ENCODE measurements at regions not wholly inside any gene's neighbourhood (a gene's known extent, or its start where the extent isn't known, plus 50 kb on each side); places are given as distances from the start of the nearest gene placed in this dataset.

GRCh38 chr16:61530697-61531096 lies 505.5 kb downstream of the CDH8 start:
- no peak for DNase-seq
- TF ChIP-seq POLR2A (IDR thresholded peaks at IDR 0.05) (no peak), CTCF (IDR thresholded peaks at IDR 0.05) (no peak)
- Histone ChIP-seq H3K4me3 (no peak overlapping the region), H3K9me3 (no peaks in the 10 kb centered on the region), H3K36me3 (no peaks in the 10 kb centered on the region), H3K27me3 (no peaks in the 10 kb centered on the region), H3K4me1 (no peaks in the 10 kb centered on the region), H3K27ac (no peak overlapping the region)
- intact Hi-C loops (cut with DNase I; ENCODE audit: low total_unique reads), result no loop called here

- Histone ChIP-seq H3K4me1 (no peaks in the 10 kb centered on the region), H3K27ac (no peak overlapping the region), H3K27me3 (no peaks in the 10 kb centered on the region), H3K36me3 (no peaks in the 10 kb centered on the region), H3K4me3 (no peak overlapping the region), H3K9me3 (no peaks in the 10 kb centered on the region)
- TF ChIP-seq CTCF (IDR thresholded peaks at IDR 0.05) (no peak), POLR2A (IDR thresholded peaks at IDR 0.05) (no peak)
- intact Hi-C loops (cut with DNase I; ENCODE audit: low total_unique reads), result no loop called here
- no peak for DNase-seq
These were observed 535.4 kb downstream of the CDH8 start for GRCh38 chr16:61500851-61501250.

- no peaks in the 10 kb centered on the region for H3K36me3 ChIP-seq
- no peak for DNase-seq
- intact Hi-C loops (cut with DNase I; ENCODE audit: low total_unique reads), result no loop called here
These were observed 556.0 kb downstream of the CDH8 start for GRCh38 chr16:61480250-61480649.

GRCh38 chr16:61471737-61472136 lies 564.5 kb downstream of the CDH8 start:
- no peaks in the 10 kb centered on the region for H3K36me3 ChIP-seq
- no peaks in the 10 kb centered on the region for H3K27me3 ChIP-seq
- DNase-seq, result no peak
- no peaks in the 10 kb centered on the region for H3K4me1 ChIP-seq
- H3K27ac ChIP-seq, result no peak overlapping the region
- intact Hi-C loops (cut with DNase I; ENCODE audit: low total_unique reads), result no loop called here
- no peaks in the 10 kb centered on the region for H3K9me3 ChIP-seq
- H3K4me3 ChIP-seq, result no peak overlapping the region
- TF ChIP-seq POLR2A (IDR thresholded peaks at IDR 0.05), result no peak
- no peak for TF ChIP-seq CTCF (IDR thresholded peaks at IDR 0.05)

More at GRCh38 chr16:61480250-61480649, 556.0 kb downstream of the CDH8 start:
- Histone ChIP-seq H3K4me1 (no peaks in the 10 kb centered on the region), H3K27me3 (no peaks in the 10 kb centered on the region), H3K4me3 (no peak overlapping the region), H3K9me3 (no peaks in the 10 kb centered on the region), H3K27ac (no peak overlapping the region)
- TF ChIP-seq CTCF (IDR thresholded peaks at IDR 0.05) (no peak), POLR2A (IDR thresholded peaks at IDR 0.05) (no peak)

- no peak for DNase-seq
- TF ChIP-seq POLR2A (IDR thresholded peaks at IDR 0.05) (no peak), CTCF (IDR thresholded peaks at IDR 0.05) (no peak)
- intact Hi-C loops (cut with DNase I; ENCODE audit: low total_unique reads), result no loop called here
These were observed 565.2 kb downstream of the CDH8 start for GRCh38 chr16:61471023-61471422.

More at GRCh38 chr16:61471023-61471422, 565.2 kb downstream of the CDH8 start:
- no peaks in the 10 kb centered on the region for H3K4me1 ChIP-seq
- no peaks in the 10 kb centered on the region for H3K27me3 ChIP-seq
- no peaks in the 10 kb centered on the region for H3K36me3 ChIP-seq
- H3K9me3 ChIP-seq, result no peaks in the 10 kb centered on the region
- no peak overlapping the region for H3K4me3 ChIP-seq
- H3K27ac ChIP-seq, result no peak overlapping the region

Data from uterus (tissue), 3 donors.